ENCODE measurements at regions not wholly inside any gene's neighbourhood (a gene's known extent, or its start where the extent isn't known, plus 50 kb on each side); places are given as distances from the start of the nearest gene placed in this dataset.

DNA sequence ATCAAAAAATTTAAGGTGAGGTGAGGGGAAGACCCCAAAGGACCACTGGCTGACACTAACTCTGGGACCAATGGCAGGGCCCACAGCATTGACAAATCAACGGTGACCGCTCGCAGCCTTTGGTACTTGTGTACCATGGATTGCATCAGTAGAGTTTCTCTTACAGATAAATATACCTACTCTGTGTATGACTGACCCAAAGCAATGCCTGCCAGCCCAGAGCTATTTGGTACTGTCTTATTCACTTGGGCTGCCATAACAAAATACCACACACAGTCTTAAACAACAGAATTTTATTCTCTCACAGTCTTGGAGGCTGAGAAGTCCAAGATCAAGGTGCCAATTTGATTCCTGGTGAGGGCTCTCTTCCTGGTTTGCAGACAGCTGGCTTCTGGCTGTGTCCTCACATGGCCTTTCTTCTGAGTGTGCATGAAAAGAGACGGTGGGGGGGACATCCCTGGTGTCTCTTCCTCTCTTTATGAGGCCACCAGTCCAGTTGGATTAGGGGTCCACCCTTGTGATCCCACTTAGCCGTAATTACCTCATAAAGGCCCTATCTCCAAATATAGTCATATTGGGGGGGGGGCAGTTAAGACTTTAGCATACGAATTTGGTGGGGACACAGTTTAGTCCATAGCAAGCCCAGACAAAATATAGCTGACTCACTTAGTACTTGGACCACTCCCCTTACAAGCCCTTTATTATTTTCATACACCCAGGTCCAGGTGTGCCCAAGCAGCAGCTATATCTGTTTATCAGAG lies 336.3 kb downstream of the CD83 start:
- Histone ChIP-seq H3K9me3 (no peaks in the 10 kb centered on the region), H3K27me3 (no peaks in the 10 kb centered on the region), H3K4me1 (peaks cover 0 to 14% (median 2%) of the 10 kb centered on the region in 4 donors), H3K36me3 (no peaks in the 10 kb centered on the region), H3K4me3 (no peak overlapping the region), H3K27ac (no peak overlapping the region)
- no peak for DNase-seq
- TF ChIP-seq POLR2AphosphoS5 (IDR thresholded peaks at IDR 0.05) (no peak), EP300 (IDR thresholded peaks at IDR 0.05) (no peak), POLR2A (IDR thresholded peaks at IDR 0.05) (no peak)
- TF ChIP-seq, protein P1, sequence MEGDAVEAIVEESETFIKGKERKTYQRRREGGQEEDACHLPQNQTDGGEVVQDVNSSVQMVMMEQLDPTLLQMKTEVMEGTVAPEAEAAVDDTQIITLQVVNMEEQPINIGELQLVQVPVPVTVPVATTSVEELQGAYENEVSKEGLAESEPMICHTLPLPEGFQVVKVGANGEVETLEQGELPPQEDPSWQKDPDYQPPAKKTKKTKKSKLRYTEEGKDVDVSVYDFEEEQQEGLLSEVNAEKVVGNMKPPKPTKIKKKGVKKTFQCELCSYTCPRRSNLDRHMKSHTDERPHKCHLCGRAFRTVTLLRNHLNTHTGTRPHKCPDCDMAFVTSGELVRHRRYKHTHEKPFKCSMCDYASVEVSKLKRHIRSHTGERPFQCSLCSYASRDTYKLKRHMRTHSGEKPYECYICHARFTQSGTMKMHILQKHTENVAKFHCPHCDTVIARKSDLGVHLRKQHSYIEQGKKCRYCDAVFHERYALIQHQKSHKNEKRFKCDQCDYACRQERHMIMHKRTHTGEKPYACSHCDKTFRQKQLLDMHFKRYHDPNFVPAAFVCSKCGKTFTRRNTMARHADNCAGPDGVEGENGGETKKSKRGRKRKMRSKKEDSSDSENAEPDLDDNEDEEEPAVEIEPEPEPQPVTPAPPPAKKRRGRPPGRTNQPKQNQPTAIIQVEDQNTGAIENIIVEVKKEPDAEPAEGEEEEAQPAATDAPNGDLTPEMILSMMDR (IDR thresholded peaks at IDR 0.05): no peak
- WGBS, 2 donors: 88 to 90% methylated on average over 6 of the region's 6 CpGs
- no peak for ATAC-seq (ENCODE audit: low FRiP score in 2 of 2)

DNA sequence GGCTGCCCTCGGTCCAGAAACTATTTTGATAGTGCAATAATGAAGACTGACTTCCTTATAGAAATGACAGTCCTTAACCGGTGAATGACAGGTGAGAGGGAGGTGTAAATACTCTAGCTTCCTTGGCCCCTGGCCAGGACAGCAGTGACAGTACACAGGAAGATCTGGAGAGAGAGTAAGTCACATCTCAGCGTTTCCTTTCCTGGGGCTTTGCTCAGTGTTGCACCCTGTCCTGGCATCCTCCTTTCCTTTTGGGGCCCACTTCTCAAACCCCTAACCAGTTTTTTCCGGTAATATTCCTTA lies 336.9 kb downstream of the CD83 start:
- ATAC-seq (ENCODE audit: low FRiP score in 2 of 2) (no peak), DNase-seq (no peak)

DNA sequence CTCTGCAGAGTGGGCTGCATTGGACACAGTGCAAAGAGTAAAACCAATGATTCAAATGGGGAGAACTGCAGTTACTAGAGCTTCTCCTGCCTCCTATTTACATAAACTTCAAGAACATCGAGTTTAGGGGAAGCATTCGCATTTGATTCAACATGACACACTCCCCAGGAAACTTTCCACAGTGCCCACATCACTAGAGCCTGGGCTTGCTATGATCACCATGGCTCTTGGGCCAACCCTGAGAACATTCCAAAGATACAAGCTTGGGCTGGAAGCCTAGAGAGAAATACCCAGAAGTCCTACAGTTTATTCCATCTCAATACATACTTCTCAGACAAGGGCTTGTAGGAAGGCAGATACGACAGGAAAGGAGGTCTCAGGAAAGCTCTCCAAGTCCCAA lies 337.9 kb downstream of the CD83 start:
- H3K27ac ChIP-seq: no peak overlapping the region
- WGBS, 2 donors: 71% methylated on average over 1 to 3 of the region's 3 CpGs
- no peaks in the 10 kb centered on the region for H3K36me3 ChIP-seq
- ATAC-seq (ENCODE audit: low FRiP score in 2 of 2) (no peak), DNase-seq (no peak)
- H3K4me1 ChIP-seq: peaks cover 0 to 8% (median 2%) of the 10 kb centered on the region in 4 donors
- H3K4me3 ChIP-seq: no peak overlapping the region
- H3K9me3 ChIP-seq: no peaks in the 10 kb centered on the region
- H3K27me3 ChIP-seq: no peaks in the 10 kb centered on the region
- TF ChIP-seq, protein P1 (IDR thresholded peaks at IDR 0.05): no peak
- no peak for TF ChIP-seq EP300 (IDR thresholded peaks at IDR 0.05)
- no peak for TF ChIP-seq POLR2AphosphoS5 (IDR thresholded peaks at IDR 0.05)

More for the DNA sequence above, 336.9 kb downstream of the CD83 start:
- H3K4me3 ChIP-seq: no peak overlapping the region
- no peaks in the 10 kb centered on the region for H3K9me3 ChIP-seq
- no peak overlapping the region for H3K27ac ChIP-seq
- 65 to 79% methylated on average over 4 of the region's 4 CpGs for WGBS, 2 donors
- H3K27me3 ChIP-seq: no peaks in the 10 kb centered on the region
- no peaks in the 10 kb centered on the region for H3K36me3 ChIP-seq
- TF ChIP-seq, protein P1 (IDR thresholded peaks at IDR 0.05): no peak
- TF ChIP-seq POLR2A (IDR thresholded peaks at IDR 0.05) (no peak), EP300 (IDR thresholded peaks at IDR 0.05) (no peak), POLR2AphosphoS5 (IDR thresholded peaks at IDR 0.05) (no peak)
- peaks cover 0 to 13% (median 2%) of the 10 kb centered on the region in 4 donors for H3K4me1 ChIP-seq

DNA sequence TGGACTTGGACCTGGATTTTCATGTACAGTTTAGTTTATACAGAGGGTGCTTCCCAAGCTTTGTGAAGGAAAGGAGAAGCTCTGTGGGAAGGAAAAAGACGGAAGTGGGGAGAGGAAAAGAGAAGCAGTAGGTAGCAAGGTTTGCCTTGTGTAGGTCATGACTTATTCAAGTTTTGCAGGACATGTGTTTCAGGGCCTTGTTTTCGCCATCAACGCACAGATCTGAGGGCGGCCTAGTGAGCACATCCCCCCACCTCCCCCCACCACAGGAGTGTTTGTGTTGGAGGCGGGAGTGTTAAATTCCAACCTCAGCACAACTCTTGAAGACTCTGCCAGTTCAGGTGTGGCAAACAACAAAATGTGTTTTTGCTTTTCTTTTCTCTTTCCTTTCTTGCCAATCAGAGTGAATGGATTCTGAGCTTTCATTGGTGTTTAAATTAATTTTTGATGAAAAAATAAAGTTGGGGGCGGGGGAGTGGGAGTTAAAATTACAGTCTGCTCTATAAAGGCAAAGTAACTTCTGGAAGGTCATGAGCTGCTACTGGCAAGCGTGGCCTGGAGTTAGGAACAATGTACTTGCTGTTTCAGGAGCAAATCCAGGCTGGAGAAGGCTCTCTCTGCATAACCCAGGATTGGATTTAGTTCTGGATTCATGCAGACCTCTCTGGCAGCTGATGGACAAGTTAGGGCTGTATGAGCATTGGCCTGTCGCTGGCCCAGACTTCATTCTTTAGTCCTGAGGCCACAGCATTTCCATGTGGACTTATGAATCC lies 338.5 kb downstream of the CD83 start:
- Histone ChIP-seq H3K4me3 (no peak overlapping the region), H3K4me1 (peaks cover 0 to 8% (median 2%) of the 10 kb centered on the region in 4 donors), H3K27me3 (no peaks in the 10 kb centered on the region), H3K36me3 (no peaks in the 10 kb centered on the region), H3K9me3 (no peaks in the 10 kb centered on the region), H3K27ac (no peak overlapping the region)
- no peak for TF ChIP-seq POLR2AphosphoS5 (IDR thresholded peaks at IDR 0.05)
- TF ChIP-seq EP300 (IDR thresholded peaks at IDR 0.05): no peak
- no peak for TF ChIP-seq POLR2A (IDR thresholded peaks at IDR 0.05)
- TF ChIP-seq, protein P1 (IDR thresholded peaks at IDR 0.05): no peak
- WGBS, 2 donors: 75 to 76% methylated on average over 8 of the region's 8 CpGs
- no peak for ATAC-seq (ENCODE audit: low FRiP score in 2 of 2)
- no peak for DNase-seq

All from upper lobe of left lung (tissue), 6 donors.